HG03159 (cell line): ENCODE measurements at regions not wholly inside any gene's neighbourhood (a gene's known extent, or its start where the extent isn't known, plus 50 kb on each side); places are given as distances from the start of the nearest gene placed in this dataset.
"Not testable (repeated sequence)": the region's sequence is repeated elsewhere in the genome, so short reads cannot be mapped to it uniquely, and the experiment has no call there.

Experiments
- ATAC-seq: cut with Tn5 transposase; IDR thresholded peaks from one replicate; pipeline ENCODE4 v1.9.1; 2021; ENCODE audit warnings: mild to moderate bottlenecking, moderate library complexity; ENCODE audit not compliant: unreplicated experiment

DNA sequence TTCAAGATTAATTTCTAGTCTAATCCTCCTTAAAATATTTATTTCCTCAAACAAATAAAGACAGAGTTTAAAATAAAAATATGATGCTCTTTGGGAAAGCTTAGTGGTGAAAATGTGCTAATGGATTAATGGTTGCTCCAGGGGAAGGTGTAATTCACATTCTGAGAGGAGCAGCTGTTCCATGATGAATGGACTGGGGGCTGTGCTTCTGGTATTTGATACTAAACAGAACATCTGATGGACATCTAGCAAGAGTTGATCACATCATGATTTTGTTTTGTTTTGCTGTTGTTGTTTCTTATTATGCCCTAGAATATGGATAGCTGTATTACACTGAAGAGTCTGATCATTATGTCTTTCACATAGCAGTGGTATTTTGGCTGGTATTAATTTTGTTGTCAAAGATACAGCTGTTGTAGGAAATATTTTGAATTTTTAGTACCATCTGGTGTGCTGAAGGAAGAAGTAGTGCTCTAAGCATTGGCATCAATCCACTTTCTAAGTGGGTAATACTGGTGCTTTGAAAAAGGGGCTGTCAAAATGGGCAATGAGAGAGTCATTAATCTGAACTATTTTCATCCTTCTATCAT, 296.4 kb downstream of the ADAMTS20 start:
- ATAC-seq, result no peak

DNA sequence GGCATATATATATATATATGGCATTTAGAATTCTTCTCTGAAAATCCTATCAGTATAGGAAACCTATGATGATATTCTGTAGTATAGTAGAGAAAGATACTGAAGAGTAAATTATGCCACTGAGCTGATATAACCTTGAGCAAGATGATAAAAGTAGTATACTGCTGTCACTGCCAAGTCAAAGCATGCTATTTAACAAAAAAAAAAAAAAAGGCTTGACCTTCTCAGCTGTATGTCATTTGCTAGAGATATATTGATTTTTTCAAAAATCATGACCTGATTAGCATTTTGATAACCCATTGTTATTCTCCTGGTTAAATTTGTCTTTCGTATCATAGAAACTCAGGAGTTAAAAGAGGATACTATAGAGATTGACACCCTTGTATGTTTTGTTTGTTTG, 299.4 kb downstream of the ADAMTS20 start:
- no peak for ATAC-seq

DNA sequence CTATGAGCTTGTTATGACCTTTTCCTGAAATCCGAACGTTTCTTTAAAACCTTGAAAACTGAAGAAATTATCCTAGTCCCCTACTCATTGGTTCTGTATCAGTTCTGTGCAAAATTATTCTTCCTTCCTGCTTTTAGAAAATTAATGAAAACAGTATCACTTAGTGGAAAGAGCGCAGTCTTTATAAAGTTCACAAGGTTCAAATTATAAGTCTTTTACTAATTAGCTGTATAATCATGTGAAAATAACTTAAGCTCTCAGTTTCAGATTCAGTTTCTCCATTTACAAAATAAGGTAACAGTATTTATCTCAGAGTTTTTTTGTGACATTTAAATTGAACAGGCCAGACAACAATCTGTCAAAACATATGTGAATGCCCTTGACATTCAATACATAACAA, 306.1 kb downstream of the ADAMTS20 start:
- no peak for ATAC-seq

DNA sequence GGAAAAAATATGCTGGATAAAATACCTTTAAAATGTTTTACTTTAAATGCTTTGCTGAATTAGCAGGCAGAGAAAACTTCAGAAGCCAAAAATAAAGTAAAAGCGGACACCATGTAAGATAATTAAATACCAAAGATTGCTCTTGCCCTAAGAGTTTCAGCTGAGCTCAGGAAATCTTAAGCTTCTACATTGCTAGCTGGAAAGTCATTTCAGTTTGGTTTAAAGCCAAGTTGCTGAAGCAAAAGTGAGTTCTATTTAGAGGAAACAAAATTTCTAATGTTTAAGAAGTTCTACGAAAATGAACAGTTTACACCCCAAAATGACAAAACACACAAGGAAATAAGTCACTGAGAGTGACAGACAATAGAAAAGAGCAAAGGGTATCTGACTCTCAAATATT, 310.0 kb downstream of the ADAMTS20 start:
- no peak for ATAC-seq

DNA sequence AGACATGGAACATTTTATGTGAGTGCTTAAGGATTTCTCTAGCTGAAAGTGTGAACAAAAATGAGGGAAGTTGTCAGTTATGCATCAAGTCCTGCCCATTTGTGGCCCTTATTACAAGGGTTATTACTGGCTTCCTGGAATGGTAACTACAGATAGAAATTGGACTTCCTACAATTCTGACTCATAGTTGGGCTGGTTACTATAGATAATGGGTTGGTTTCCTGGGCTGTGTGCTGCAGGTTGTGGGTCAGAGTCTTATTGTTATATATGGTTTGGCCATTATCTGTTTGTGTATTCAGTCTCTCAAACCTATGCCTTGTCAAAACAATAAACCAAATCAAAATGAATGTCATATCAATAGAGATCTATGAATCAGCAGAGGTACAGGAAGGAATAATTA, 313.7 kb downstream of the ADAMTS20 start:
- no peak for ATAC-seq

DNA sequence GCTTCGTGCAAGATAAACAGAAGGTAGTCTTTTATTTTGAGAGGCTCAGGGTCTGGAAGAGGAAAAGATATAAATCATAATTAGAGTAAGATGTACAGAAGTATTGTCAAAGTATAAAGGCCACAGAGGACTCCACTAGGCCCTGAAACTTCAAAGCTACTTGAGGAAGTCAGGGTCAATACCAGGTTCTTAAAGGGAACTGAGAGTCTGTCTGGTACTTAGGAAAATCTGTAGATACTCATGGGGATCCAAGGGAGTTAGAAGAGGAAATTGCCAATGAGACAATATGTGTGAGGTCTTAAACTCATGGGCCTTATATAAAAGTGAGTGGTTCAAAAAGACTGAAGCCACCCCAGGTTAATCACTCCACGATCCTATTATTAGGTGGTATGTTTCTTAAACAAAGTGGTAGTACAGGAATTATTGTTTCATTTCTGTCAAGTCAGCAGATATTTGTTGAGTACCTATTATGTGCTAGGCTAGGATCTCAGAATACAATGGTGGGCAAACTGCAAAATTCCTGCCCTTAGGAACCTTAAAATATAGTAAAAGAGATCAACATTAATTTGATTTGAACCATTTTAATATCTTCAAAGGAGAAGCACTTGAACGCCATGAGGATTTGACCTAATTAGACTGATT, 314.6 kb downstream of the ADAMTS20 start:
- ATAC-seq, result no peak

DNA sequence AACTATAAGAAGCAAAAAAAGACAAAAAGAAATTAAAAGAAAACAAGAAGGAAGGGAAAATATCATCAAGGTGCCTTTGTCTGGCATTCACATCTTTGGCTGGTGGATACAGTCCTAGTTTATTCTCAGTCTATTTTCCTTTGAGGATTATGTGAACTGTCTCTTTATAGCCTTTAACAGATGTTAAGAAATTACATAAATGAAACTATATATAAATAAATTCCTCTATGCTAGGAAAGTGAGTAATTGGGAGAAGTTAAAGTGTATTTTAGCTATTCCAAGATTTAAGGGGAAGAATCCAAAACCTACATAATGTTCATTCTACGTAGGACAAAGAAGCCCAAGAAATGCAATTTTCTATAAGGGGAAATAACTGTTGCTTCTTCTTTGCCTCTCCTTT, 316.3 kb downstream of the ADAMTS20 start:
- ATAC-seq, result no peak

DNA sequence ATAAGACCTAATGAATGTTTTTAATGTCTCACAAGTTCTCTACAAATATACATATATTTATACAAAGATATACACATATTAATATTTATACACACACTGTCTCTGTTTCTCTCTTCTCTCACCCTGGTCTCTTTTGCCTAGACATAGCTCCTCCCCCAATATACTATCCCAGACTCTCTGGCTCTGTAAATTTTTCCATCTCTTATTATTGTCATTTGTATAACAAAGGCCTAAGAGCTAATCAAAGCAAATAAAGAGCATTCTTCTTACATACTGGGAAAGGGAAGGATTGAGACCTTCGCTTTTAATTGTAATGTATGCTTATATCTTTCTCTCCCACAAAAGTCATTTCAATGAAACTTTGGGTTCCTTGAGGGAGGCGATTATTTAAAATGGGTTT, 318.1 kb downstream of the ADAMTS20 start:
- no peak for ATAC-seq

DNA sequence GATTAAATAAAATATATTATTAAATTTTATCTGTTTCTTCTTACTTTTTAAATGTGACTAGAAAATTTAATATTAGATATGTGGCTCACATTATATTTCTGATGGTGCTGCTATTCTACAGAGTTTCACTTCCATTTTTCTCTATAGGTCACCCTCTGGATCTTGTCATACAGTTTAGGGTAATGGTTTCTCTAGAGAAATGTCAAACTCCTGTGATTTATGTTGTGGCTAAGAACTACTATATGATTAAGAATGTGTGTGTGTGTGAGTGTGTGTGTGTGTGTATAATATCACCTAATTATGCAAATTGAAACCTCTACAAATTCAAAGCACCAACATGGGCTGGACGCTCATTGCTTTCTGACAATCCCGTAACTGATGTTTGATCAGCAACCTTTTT, 325.9 kb downstream of the ADAMTS20 start:
- peak; percentile 56 for ATAC-seq

DNA sequence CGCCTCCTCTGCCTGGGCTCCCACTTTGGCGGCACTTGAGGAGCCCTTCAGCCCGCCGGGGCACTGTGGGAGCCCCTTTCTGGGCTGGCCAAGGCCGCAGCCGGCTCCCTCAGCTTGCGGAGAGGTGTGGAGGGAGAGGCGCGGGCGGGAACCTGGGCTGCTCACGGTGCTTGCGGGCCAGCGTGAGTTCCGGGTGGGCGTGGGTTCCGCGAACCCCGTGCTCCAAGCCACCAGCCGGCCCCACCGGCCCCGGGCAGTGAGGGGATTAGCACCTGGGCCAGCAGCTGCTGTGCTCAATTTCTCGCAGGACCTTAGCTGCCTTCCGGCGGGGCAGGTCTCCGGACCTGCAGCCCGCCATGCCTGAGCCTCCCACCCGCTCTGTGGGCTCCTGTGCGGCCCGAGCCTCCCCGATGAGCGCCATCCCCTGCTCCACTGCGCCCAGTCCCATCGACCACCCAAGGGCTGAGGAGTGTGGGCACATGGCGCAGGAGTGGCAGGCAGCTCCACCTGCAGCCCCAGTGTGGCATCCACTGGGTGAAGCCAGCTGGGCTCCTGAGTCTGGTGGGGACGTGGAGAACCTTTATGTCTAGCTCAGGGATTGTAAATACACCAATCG, 327.7 kb downstream of the ADAMTS20 start:
- ATAC-seq, result not testable (repeated sequence)

DNA sequence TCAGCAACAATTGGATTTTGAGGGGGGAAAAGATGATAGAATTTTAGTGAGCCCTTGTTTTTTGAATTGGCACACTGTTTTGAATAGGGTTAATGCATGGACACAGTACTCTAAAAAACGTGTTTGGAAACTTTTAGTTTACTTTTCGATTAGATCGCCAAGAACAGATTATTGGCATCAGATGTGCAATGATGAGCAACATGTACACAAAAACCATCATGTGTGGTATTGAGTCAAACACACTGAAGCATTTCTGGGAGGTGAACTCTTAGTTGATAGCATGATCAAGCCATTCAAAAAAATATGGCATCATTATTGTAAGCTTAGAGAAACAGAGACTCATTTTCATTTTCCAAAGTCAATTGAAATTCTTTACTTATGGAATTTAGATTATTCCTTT, 329.2 kb downstream of the ADAMTS20 start:
- ATAC-seq, result no peak

DNA sequence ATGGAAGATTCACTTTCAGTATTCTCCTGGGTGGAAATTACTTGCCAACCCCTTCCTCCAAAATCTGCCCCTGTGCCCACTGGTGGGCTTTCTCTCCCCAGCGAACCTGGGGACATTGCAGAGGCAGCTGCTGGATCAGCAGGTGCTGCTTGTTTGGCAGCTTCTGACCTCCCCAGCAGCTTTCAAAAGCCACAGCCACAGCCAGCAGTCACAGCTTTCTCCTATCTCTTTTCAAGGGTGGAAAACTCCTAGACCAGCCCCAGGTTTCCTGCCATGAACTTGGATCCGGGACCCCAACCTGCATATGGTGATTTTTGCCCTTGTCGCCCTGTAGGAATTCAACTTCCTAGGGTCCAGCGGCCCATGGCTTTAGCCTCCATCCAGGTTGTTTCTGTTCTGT, 330.8 kb downstream of the ADAMTS20 start:
- no peak for ATAC-seq

DNA sequence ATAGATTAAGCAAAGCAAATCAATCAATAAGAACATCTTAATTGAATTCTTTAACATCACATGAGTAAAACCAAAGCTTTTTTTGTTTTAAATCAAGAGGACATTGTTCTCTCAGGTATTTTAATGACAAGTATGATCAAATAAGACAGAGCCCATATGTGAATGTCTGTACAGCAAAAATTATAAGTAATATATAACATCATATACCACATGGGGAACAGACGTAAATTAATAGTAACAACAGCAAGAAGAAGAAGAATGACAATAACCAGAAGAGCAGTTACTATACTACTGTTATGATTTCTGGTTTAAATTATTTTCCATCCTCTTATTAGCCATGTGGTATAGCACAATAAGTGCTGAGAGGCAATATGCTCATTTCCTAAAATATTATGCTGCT, 335.5 kb downstream of the ADAMTS20 start:
- no peak for ATAC-seq

DNA sequence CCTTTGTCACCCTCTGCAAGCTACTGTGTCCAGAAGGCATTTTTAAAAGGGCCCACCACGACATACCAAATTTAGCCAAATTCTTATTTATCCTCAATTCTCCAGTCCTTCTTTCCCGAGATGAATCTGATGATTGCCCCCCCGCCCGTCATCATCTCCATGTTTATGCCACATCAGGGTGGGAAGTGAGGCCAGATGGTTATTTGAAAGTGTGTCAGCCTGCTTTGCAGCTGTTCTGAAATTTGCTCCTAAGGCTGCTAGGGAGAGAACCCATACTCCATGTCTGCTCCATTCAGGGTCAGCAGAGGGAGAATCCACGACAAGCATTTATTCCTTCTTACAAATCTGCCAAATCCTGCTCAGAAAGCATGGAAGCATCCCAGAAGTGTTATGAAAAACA, 337.8 kb downstream of the ADAMTS20 start:
- no peak for ATAC-seq

DNA sequence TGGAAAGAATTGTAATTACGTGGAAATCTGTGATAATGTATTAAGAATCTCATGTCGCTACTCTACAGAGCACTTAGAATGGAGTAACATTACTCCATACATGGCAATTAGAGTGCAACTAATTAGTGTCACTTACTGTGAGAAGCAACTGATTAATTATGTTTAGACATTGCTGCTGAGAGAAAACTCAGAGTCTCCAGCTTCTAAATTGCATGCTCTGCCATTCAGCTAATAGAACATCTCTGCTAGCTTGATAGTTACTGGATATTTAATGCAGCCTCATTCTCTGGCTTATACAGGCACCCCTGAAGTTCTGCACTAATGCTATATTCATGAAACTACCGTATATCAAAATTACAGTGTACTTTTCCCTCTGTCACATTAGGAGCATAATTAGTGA, 338.4 kb downstream of the ADAMTS20 start:
- ATAC-seq, result no peak

DNA sequence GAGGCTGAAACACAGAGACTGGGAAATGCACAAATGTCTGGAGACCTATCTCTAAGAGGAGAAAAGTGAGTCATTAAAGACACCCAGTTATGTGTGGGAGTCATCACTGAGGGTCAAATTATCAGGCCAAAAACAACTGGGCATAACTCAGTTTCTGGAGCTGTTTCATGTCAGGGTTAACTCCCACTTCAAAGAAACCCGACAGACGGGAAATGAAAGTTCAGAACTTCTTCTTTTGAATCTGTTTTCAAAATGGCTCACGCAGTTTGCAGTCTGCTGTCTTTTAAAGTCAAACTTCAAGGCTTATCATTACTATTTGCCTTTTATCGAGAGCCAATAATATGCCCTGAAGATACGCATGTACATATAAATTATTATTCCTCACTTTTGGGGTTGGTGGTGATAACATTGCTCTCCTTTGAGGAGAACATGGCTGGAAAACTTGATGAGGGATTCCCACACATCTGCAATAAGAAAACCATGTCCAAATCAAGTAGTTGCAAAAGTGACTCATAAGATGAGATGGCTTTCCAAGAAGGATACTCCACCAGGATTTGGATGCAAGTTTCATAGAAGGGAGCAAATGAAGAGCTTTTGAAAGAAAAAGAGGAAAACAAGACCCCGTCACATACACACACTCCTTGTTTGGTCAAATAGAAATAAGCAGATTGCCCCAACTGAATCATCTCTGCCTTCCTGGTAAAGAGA, 341.4 kb downstream of the ADAMTS20 start:
- peak; percentile 96 for ATAC-seq

DNA sequence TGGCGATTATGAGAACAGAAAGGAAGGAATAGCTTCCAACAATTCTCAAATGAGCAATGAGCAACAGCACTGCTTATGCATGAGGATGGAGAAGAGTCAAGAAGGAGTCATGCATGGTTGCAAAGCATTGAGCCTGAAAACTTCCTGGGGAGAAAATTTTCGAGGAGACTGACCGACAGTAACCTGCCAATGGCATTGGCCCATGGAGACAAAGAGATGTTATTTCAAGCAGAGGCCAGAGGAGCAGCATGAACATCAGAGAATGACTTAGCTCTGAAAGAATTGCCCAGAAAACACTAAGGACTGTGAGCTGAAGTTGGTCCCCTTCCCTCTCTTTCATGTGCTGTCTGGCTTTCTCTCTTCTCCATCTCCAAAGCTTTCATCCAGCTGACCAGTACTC, 343.4 kb downstream of the ADAMTS20 start:
- ATAC-seq, result no peak

DNA sequence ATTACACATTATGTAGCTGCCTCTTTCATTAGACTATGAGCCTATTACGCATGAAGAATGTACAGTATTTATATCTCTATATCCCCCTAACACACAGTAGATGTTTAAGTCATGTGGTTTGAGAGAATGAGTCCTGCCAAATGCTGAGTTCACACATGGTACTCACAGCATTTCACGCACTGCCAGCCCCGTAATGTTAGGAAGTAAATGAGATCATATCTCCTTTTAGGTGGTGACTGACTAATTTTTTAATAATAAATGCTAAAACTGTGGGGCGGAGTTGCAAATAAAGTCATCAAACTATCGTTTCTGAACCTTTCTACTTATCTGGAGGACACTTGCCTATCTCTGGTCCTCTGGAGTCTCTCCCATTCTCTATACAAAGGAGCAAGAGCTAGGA, 343.8 kb downstream of the ADAMTS20 start:
- ATAC-seq, result no peak

DNA sequence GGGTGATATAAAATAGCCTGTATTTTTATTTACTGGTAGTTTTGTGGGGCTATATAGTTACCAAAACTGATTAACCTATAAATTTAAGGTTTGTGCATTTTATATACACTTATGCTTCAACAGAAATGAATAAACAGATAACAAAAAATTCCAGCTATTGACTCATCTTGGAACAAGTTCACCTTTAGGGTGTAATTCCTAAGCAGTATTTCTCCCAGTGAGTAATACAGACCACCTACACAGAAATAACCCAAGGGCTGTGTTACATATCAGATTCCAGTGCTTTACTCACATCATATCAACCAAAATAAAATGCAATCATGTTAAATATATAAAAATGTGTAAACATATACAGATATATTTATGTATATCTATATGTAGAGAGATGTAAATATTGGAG, 345.6 kb downstream of the ADAMTS20 start:
- no peak for ATAC-seq

DNA sequence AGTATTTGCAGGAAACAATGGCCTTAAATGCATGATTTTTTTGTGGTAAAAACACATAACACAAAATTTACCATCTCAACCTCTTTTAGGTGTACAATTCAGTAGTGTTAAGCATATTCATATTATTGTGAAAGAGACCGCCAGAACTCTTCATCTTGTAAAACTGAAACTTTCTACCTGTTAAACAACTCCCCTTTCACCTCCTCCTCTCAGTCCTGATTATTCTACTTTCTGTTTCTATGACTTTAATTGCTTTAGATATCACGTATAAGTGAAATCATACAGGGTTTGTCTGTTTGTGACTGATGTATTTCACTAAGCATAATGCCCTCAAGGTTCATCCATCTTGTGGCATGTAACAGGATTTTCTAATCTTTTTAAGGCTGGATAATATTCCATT, 353.4 kb downstream of the ADAMTS20 start:
- no peak for ATAC-seq

DNA sequence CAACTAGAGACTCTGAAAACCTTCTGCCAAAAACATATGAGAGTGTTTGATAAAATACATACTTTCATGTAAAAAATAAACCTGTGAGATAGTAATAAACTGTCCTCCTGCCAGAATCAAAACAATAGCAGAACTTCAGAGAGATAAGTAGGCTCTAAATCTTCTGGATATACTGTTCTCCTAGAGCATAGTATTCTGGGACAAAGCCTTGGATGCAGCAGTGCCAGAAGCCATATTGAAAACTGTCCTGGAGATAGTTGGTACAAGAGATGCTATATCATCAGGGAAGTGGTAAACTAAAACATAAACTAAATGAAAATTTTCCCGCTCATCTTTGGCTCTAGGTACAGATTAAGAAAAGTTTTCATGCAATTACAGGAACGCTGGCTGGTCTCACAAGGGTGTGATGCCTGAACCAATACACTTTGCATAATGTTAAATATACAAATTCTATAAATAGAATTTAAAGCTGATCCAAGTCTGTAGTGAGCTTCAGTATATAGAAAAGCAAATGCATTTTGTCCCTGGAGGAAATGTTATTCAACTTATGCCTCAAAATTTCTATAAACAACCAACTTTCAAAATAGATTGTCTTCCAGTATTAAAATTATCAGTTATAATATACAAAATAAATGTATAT, 355.6 kb downstream of the ADAMTS20 start:
- ATAC-seq, result no peak

DNA sequence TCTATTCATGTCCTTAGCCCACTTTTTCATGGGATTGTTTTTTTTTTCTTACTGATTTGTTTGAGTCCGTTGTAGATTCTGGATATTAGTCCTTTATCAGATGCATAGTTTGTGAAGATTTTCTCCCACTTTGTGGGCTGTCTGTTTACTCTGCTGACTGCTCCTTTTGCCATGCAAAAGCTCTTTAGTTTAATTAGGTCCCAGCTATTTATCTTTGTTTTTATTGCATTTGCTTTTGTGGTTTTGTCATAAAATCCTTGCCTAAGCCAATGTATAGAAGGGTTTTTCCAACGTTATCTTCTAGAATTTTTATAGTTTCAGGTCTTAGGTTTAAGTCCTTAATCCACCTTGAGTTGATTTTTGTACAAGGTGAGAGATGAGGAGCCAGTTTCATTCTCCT, 358.9 kb downstream of the ADAMTS20 start:
- not testable (repeated sequence) for ATAC-seq
